ENCODE measurements at regions not wholly inside any gene's neighbourhood (a gene's known extent, or its start where the extent isn't known, plus 50 kb on each side); places are given as distances from the start of the nearest gene placed in this dataset.

DNA sequence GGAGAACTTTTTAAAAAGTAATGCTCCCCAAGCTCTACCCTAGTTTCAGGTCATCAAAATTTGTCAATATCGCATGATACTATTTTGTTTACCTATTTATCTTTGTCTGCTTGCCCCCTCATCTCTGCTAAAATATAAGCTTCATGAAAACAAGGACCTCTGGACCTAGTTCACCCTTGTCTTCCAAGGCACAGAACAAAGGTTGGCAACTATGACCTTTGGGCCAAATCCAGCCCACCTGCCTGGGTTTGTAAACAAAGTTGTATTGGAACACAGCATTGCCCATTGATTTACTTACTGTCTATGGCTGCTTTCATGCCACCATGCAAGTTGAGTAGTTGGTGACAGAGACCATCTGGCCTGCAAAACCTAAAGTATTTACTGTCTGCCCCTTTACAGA is 462.2 kb upstream of the SUCLG2 start:
- TF ChIP-seq POLR2AphosphoS5 (IDR thresholded peaks at IDR 0.05; ENCODE audit: low read depth, low read length) (no peak), FOXP2 (optimal IDR thresholded peaks at IDR 0.05; ENCODE audit: borderline replicate concordance, extremely low read depth, extremely low read length, insufficient read depth) (no peak), SIN3A (IDR thresholded peaks at IDR 0.05; ENCODE audit: borderline replicate concordance, insufficient read depth, low read length) (no peak), TAF1 (IDR thresholded peaks at IDR 0.05; ENCODE audit: borderline replicate concordance, insufficient read depth, low read length) (no peak)
- TF ChIP-seq, protein P1, sequence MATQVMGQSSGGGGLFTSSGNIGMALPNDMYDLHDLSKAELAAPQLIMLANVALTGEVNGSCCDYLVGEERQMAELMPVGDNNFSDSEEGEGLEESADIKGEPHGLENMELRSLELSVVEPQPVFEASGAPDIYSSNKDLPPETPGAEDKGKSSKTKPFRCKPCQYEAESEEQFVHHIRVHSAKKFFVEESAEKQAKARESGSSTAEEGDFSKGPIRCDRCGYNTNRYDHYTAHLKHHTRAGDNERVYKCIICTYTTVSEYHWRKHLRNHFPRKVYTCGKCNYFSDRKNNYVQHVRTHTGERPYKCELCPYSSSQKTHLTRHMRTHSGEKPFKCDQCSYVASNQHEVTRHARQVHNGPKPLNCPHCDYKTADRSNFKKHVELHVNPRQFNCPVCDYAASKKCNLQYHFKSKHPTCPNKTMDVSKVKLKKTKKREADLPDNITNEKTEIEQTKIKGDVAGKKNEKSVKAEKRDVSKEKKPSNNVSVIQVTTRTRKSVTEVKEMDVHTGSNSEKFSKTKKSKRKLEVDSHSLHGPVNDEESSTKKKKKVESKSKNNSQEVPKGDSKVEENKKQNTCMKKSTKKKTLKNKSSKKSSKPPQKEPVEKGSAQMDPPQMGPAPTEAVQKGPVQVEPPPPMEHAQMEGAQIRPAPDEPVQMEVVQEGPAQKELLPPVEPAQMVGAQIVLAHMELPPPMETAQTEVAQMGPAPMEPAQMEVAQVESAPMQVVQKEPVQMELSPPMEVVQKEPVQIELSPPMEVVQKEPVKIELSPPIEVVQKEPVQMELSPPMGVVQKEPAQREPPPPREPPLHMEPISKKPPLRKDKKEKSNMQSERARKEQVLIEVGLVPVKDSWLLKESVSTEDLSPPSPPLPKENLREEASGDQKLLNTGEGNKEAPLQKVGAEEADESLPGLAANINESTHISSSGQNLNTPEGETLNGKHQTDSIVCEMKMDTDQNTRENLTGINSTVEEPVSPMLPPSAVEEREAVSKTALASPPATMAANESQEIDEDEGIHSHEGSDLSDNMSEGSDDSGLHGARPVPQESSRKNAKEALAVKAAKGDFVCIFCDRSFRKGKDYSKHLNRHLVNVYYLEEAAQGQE (IDR thresholded peaks at IDR 0.05; ENCODE audit: insufficient read depth in 1 of 2, low read depth in 2 of 2, low read length in 2 of 2), result no peak

DNA sequence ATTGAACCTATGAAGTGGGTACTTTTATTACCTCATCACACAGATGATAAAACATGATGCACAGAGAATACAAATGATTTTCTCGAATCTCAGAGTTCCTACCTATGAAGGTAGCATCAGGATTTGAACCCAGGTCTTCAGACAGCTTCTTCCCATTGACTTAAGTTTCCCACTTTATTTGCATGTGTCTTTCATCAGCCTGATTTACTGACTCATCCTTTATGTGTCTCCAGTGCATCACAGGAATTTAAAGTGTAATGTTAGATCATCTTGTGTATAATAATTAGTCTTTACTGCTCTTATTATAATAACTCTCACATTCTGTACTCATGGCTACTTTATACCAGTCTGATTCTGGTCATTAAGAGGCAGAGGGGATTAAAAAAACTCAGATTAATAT is 449.4 kb upstream of the SUCLG2 start:
- TF ChIP-seq FOXP2 (optimal IDR thresholded peaks at IDR 0.05; ENCODE audit: borderline replicate concordance, extremely low read depth, extremely low read length, insufficient read depth), result no peak
- TF ChIP-seq, protein P1 (IDR thresholded peaks at IDR 0.05; ENCODE audit: insufficient read depth in 1 of 2, low read depth in 2 of 2, low read length in 2 of 2), result no peak
- TF ChIP-seq SIN3A (IDR thresholded peaks at IDR 0.05; ENCODE audit: borderline replicate concordance, insufficient read depth, low read length), result no peak
- TF ChIP-seq TAF1 (IDR thresholded peaks at IDR 0.05; ENCODE audit: borderline replicate concordance, insufficient read depth, low read length), result no peak
- no peak for TF ChIP-seq POLR2AphosphoS5 (IDR thresholded peaks at IDR 0.05; ENCODE audit: low read depth, low read length)

DNA sequence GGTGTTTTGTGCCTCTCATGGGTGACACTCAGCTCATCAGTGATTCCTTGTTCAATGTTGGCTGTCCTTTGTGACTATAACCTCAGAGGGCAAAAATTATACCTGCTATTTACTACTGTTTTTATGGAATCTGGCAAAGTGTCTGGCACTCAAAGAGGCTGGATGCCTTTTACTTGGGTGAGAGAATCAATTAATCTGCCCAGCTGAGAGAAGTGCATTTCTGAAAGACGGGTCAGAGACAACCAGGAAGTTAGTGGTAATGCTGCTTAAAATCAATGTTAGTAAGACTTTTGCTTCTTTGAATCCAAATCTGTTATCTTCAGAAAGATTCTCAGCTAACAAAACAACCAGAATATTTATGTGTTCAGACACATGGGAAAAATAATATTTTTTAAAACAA is 436.2 kb upstream of the SUCLG2 start:
- TF ChIP-seq POLR2AphosphoS5 (IDR thresholded peaks at IDR 0.05; ENCODE audit: low read depth, low read length), result no peak
- no peak for TF ChIP-seq TAF1 (IDR thresholded peaks at IDR 0.05; ENCODE audit: borderline replicate concordance, insufficient read depth, low read length)
- TF ChIP-seq SIN3A (IDR thresholded peaks at IDR 0.05; ENCODE audit: borderline replicate concordance, insufficient read depth, low read length), result no peak
- TF ChIP-seq, protein P1 (IDR thresholded peaks at IDR 0.05; ENCODE audit: insufficient read depth in 1 of 2, low read depth in 2 of 2, low read length in 2 of 2), result no peak
- TF ChIP-seq FOXP2 (optimal IDR thresholded peaks at IDR 0.05; ENCODE audit: borderline replicate concordance, extremely low read depth, extremely low read length, insufficient read depth), result no peak

DNA sequence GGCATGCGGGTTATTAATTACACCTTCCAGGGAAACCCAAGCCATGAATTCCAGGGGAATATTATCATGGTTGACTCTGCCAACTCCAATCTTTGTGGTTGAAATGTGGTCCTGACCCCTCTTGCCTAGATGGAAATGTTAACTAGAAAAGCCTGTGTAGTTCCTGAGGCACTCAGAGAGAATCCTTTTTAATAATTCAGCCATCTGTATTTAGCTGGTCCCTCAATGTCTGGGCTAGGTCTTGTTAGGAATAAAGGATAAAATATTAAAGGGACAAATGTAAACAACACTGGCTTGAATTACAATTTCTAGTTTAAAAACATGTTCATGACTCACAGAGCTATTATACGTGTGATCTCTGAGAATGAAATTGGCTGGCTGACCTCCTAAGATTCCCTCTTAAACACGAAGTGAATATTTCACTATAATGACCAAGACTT is 435.2 kb upstream of the SUCLG2 start:
- TF ChIP-seq, protein P1 (IDR thresholded peaks at IDR 0.05; ENCODE audit: insufficient read depth in 1 of 2, low read depth in 2 of 2, low read length in 2 of 2), result no peak
- TF ChIP-seq FOXP2 (optimal IDR thresholded peaks at IDR 0.05; ENCODE audit: borderline replicate concordance, extremely low read depth, extremely low read length, insufficient read depth) (no peak), POLR2AphosphoS5 (IDR thresholded peaks at IDR 0.05; ENCODE audit: low read depth, low read length) (no peak), TAF1 (IDR thresholded peaks at IDR 0.05; ENCODE audit: borderline replicate concordance, insufficient read depth, low read length) (no peak), SIN3A (IDR thresholded peaks at IDR 0.05; ENCODE audit: borderline replicate concordance, insufficient read depth, low read length) (no peak)

DNA sequence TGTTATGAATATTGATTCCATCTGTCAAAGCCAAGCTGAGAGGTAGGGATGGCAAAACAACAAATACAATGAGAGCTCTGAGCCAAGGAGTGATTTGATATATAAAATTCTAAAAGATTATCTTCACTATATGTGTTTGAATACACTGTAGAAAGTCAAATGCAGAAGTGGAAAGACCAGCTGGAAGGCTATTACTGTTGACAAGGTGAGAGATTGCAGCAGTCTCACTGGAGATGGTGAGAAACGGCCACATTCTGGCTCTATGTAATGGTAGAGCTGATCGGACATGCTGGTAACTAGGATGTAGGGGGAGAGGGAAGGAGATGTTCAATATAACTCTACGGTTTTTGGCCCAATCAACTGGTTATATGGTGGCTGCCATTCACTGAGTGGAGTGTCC is 434.2 kb upstream of the SUCLG2 start:
- no peak for TF ChIP-seq FOXP2 (optimal IDR thresholded peaks at IDR 0.05; ENCODE audit: borderline replicate concordance, extremely low read depth, extremely low read length, insufficient read depth)
- TF ChIP-seq, protein P1 (IDR thresholded peaks at IDR 0.05; ENCODE audit: insufficient read depth in 1 of 2, low read depth in 2 of 2, low read length in 2 of 2), result no peak
- no peak for TF ChIP-seq TAF1 (IDR thresholded peaks at IDR 0.05; ENCODE audit: borderline replicate concordance, insufficient read depth, low read length)
- no peak for TF ChIP-seq SIN3A (IDR thresholded peaks at IDR 0.05; ENCODE audit: borderline replicate concordance, insufficient read depth, low read length)
- no peak for TF ChIP-seq POLR2AphosphoS5 (IDR thresholded peaks at IDR 0.05; ENCODE audit: low read depth, low read length)
